HG03175 (cell line): ENCODE measurements at regions not wholly inside any gene's neighbourhood (a gene's known extent, or its start where the extent isn't known, plus 50 kb on each side); places are given as distances from the start of the nearest gene placed in this dataset.
"Not testable (repeated sequence)": the region's sequence is repeated elsewhere in the genome, so short reads cannot be mapped to it uniquely, and the experiment has no call there.

Experiments
- ATAC-seq: cut with Tn5 transposase; IDR thresholded peaks from one replicate; pipeline ENCODE4 v1.9.1; 2021; ENCODE audit warnings: mild to moderate bottlenecking, moderate library complexity; ENCODE audit not compliant: unreplicated experiment

- no peak for ATAC-seq
These were observed 140.9 kb upstream of the XPO1 start for GRCh38 chr2:61679096-61679495.

GRCh38 chr2:61677942-61678341, 139.8 kb upstream of the XPO1 start:
- ATAC-seq, result no peak

GRCh38 chr2:61677306-61677705, 139.2 kb upstream of the XPO1 start:
- no peak for ATAC-seq

GRCh38 chr2:61675204-61675603, 137.0 kb upstream of the XPO1 start:
- no peak for ATAC-seq

GRCh38 chr2:61671561-61672315, 133.6 kb upstream of the XPO1 start:
- no peak for ATAC-seq

- ATAC-seq, result peak; percentile 65
These were observed 132.7 kb upstream of the XPO1 start for GRCh38 chr2:61670591-61671501.

GRCh38 chr2:61664190-61664589, 126.0 kb upstream of the XPO1 start:
- no peak for ATAC-seq

- no peak for ATAC-seq
These were observed 124.8 kb upstream of the XPO1 start for GRCh38 chr2:61662990-61663389.

- ATAC-seq, result no peak
These were observed 122.6 kb upstream of the XPO1 start for GRCh38 chr2:61660511-61661388.

GRCh38 chr2:61658841-61659780, 121.0 kb upstream of the XPO1 start:
- no peak for ATAC-seq

- not testable (repeated sequence) for ATAC-seq
These were observed 111.8 kb upstream of the XPO1 start for GRCh38 chr2:61649946-61650345.

GRCh38 chr2:61649021-61649420, 110.9 kb upstream of the XPO1 start:
- no peak for ATAC-seq

- ATAC-seq, result no peak
These were observed 108.9 kb upstream of the XPO1 start for GRCh38 chr2:61647044-61647443.

- ATAC-seq, result no peak
These were observed 107.8 kb upstream of the XPO1 start for GRCh38 chr2:61645911-61646310.

GRCh38 chr2:61643153-61643552, 105.0 kb upstream of the XPO1 start:
- ATAC-seq, result not testable (repeated sequence)

- ATAC-seq, result no peak
These were observed 102.2 kb upstream of the XPO1 start for GRCh38 chr2:61640406-61640805.

- ATAC-seq, result no peak
These were observed 101.6 kb upstream of the XPO1 start for GRCh38 chr2:61639721-61640120.

- no peak for ATAC-seq
These were observed 98.5 kb upstream of the XPO1 start for GRCh38 chr2:61636686-61637085.

GRCh38 chr2:61634512-61634911, 96.4 kb upstream of the XPO1 start:
- ATAC-seq, result no peak

GRCh38 chr2:61633250-61633649, 95.1 kb upstream of the XPO1 start:
- no peak for ATAC-seq
